Psoas muscle (tissue), 7 donors: ENCODE measurements at regions not wholly inside any gene's neighbourhood (a gene's known extent, or its start where the extent isn't known, plus 50 kb on each side); places are given as distances from the start of the nearest gene placed in this dataset.

ENCODE experiments used
- ATAC-seq, 4 donors: fragments of 200-7000 bp; cut with Tn5 transposase; one replicate each; pipeline ENCODE4 v1.9.1; 2020; ENCODE audit warnings: moderate library complexity in 3 of 4, mild to moderate bottlenecking in 2 of 4
- DNase-seq, 2 donors: peaks; one replicate each; pipeline ENCODE4 v3.0.0-alpha.2; 2020
- H3K27ac ChIP-seq: fragments of 200-600 bp; one replicate; pipeline ENCODE4 v1.8.0; 2022
- H3K27me3 ChIP-seq, 3 donors: fragments of 200-600 bp in 1 of 3; one replicate each; pipeline versions ENCODE4 v1.6.1 to v1.8.0; 2013 to 2022; ENCODE audit warnings: low read length in 2 of 3, mild to moderate bottlenecking in 2 of 3, moderate library complexity in 1 of 3; ENCODE audit not compliant: insufficient read depth in 3 of 3
- H3K36me3 ChIP-seq, 2 donors: fragments of 200-600 bp in 1 of 2; one replicate each; pipeline versions ENCODE4 v1.6.1 to v1.8.0; 2013 to 2022; ENCODE audit warnings: low read depth in 1 of 2, mild to moderate bottlenecking in 1 of 2, moderate library complexity in 1 of 2; ENCODE audit not compliant: insufficient read depth in 1 of 2
- H3K4me1 ChIP-seq: fragments of 200-600 bp; one replicate; pipeline ENCODE4 v1.8.0; 2022
- H3K4me3 ChIP-seq: fragments of 200-600 bp; one replicate; pipeline ENCODE4 v1.8.0; 2022; ENCODE audit warnings: mild to moderate bottlenecking
- H3K9me3 ChIP-seq: fragments of 200-600 bp; one replicate; pipeline ENCODE4 v1.8.0; 2022
- CTCF ChIP-seq: fragments of 200-600 bp; IDR thresholded peaks from one replicate; pipeline ENCODE4 v1.8.0; 2022; ENCODE audit warnings: antibody characterized with exemption
- WGBS, 3 donors: extraction: QIAGEN DNeasy Blood & Tissue Kit; methylation state at CpG; one replicate each; pipeline versions ENCODE4 v1.1.6 to v1.1.7; 2013; 5-methylcytosine and 5-hydroxymethylcytosine counted together
- intact Hi-C, 2 donors: fragments of 100-400 bp; cut with DNase I; formaldehyde crosslinking; loops; one replicate each; pipeline versions ENCODE4 v1.11.0 to v1.14.2; 2022
- donor health status: healthy with polysubstance abuse.
- donor health status: DM: no; HTN: no; CAD: no; lungs with moderate emphysema.
- donor health status: Bipolar disorder and iron deficiency.
- donor health status: healthy.
- donor health status: DM: yes; HTN: yes; CAD: no.
- donor health status: DM: no; HTN: no; CAD: no.
- donor health status: DM: yes; HTN: yes; CAD: no.

GRCh38 chr12:4979737-4980136 lies 63.9 kb upstream of the KCNA5 start:
- no peak for TF ChIP-seq CTCF
- Histone ChIP-seq H3K9me3 (no peaks in the 10 kb centered on the region), H3K36me3 (no peaks in the 10 kb centered on the region), H3K4me1 (no peaks in the 10 kb centered on the region), H3K27ac (no peak overlapping the region), H3K27me3 (peaks cover 0 to 14% (median 4%) of the 10 kb centered on the region in 3 donors), H3K4me3 (no peak overlapping the region)
- no peak for ATAC-seq
- intact Hi-C loops: no loop called here
- no peak for DNase-seq

GRCh38 chr12:4984344-4984743 lies 59.3 kb upstream of the KCNA5 start:
- no peak for TF ChIP-seq CTCF

DNA sequence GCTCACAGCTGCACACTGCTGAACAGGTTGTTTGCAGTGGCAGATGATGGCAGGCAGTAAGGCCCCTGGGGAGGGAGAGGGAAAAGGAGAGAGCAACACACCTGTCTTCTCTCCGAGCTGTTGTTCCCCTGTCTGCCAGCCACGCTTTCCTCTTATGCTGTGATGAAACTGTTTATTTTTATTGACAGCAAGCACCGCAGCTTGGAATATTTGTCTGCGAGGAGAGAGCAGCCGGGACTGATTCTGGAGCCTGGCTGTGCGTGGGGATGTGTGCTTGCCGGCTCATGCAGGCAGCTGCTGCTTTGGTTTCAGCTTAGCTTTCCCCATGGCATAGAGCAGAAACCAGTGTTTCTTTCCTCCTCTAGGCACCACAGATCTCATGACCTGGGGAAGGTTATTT lies 58.7 kb upstream of the KCNA5 start:
- H3K27me3 ChIP-seq: peaks cover 0 to 33% (median 5%) of the 10 kb centered on the region in 3 donors
- no peak overlapping the region for H3K27ac ChIP-seq
- intact Hi-C loops: no loop called here
- 57 to 64% (median 59%) methylated on average over 7 of the region's 7 CpGs for WGBS, 3 donors
- no peaks in the 10 kb centered on the region for H3K9me3 ChIP-seq
- no peak for TF ChIP-seq CTCF
- ATAC-seq (no peak), DNase-seq (no peak)
- H3K4me1 ChIP-seq: no peaks in the 10 kb centered on the region
- no peak overlapping the region for H3K4me3 ChIP-seq
- no peaks in the 10 kb centered on the region for H3K36me3 ChIP-seq

More at GRCh38 chr12:4984344-4984743, 59.3 kb upstream of the KCNA5 start:
- intact Hi-C loops: no loop called here
- Histone ChIP-seq H3K27me3 (peaks cover 0 to 31% (median 5%) of the 10 kb centered on the region in 3 donors), H3K4me3 (no peak overlapping the region), H3K9me3 (no peaks in the 10 kb centered on the region), H3K27ac (no peak overlapping the region), H3K4me1 (no peaks in the 10 kb centered on the region), H3K36me3 (no peaks in the 10 kb centered on the region)
- WGBS, 3 donors: 71 to 76% (median 72%) methylated on average over 2 of the region's 2 CpGs
- ATAC-seq (no peak), DNase-seq (no peak)

GRCh38 chr12:4985820-4986219 lies 57.9 kb upstream of the KCNA5 start:
- WGBS, 3 donors: 78 to 88% (median 85%) methylated on average over 6 of the region's 6 CpGs
- Histone ChIP-seq H3K4me1 (no peaks in the 10 kb centered on the region), H3K4me3 (no peak overlapping the region), H3K27ac (no peak overlapping the region), H3K36me3 (no peaks in the 10 kb centered on the region), H3K27me3 (peaks cover 0 to 30% (median 5%) of the 10 kb centered on the region in 3 donors), H3K9me3 (no peaks in the 10 kb centered on the region)
- DNase-seq (no peak), ATAC-seq (no peak)
- intact Hi-C loops: no loop called here
- TF ChIP-seq CTCF: no peak
